ENCODE measurements at regions not wholly inside any gene's neighbourhood (a gene's known extent, or its start where the extent isn't known, plus 50 kb on each side); places are given as distances from the start of the nearest gene placed in this dataset.

DNA sequence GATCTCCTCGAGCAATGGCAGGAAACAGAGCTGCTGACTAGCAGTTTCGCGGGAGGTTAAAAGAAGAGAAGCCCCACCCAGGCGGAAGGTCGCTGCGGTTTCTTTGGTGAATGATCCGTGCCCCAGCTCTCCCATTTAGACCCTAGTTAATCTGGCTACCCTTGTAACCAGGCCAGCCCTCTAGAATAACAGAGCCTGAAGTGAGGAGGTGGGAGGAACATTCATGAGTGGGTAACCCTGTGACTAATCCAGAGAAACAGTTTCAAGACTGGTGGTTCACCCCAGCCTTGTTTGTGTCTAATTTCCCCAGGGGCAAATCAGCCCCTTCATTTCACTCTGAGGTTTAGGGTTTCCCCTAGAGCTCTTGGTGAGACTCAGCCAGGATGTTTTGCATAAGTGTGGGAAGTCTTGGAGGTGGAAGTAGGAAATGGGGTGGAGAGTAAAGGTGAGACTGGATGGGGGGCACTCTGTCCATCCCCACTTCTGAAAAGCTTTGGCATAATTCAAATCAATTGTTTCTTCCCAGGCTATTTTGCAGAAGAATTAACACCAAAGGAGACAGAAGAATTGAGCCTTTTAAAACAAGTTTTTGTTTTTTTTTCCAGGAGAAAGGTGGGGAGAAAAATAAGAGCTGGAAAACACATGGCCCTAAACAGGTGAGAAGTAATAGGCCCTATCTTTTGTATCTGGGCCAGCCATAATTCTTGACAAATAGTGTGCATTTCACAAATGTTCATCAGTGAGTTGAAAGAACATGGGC lies 303.1 kb downstream of the RPLP1 start:
- TF ChIP-seq NFIC (IDR thresholded peaks at IDR 0.05) (no peak), YY1 (IDR thresholded peaks at IDR 0.05; ENCODE audit: low read depth) (no peak), TEAD4 (IDR thresholded peaks at IDR 0.05) (no peak)

DNA sequence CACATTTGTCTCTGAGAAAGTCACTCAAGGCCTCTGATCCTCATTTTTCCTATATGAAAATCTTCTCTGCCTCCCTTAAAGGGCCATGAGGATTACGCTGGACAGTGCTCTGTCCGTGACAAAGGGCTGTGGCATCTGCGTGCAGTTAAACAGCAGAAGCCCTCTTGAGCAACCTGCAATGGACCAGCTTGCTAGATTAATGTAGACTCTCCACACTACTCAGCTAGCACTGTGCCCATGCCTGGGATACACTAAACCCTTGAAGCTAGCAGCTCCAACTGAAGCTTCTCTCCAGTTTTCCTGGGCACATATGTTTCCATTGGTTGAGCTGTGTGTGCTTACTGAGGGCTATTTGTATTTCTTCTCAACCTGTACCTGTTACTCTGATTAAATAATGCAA lies 303.8 kb downstream of the RPLP1 start:
- TF ChIP-seq, protein P1, sequence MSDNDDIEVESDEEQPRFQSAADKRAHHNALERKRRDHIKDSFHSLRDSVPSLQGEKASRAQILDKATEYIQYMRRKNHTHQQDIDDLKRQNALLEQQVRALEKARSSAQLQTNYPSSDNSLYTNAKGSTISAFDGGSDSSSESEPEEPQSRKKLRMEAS (IDR thresholded peaks at IDR 0.05): no peak
- TF ChIP-seq TCF12 (IDR thresholded peaks at IDR 0.05; ENCODE audit: low read depth) (no peak), RAD21 (IDR thresholded peaks at IDR 0.05; ENCODE audit: low read depth) (no peak), CEBPB (IDR thresholded peaks at IDR 0.05) (no peak)

DNA sequence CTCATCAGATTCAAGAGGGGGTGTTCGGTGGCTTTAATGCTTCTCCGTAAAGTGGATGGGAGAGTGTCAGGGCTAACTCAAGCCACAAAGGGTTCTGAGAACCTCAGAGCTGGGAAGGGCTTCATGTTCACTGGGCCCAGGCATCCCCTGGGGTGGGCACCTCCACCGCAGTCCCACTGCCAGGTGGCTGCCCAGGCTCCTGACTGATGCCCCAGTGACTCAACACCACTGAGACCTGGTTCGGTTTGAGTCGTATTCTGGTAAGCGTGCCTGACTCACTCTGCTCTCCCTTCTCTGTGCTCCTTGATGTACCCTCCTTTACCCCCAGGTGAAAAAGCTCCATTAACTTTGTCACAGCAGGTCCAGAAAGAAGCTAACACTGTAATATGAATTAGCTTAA lies 304.6 kb downstream of the RPLP1 start:
- TF ChIP-seq, protein P2, sequence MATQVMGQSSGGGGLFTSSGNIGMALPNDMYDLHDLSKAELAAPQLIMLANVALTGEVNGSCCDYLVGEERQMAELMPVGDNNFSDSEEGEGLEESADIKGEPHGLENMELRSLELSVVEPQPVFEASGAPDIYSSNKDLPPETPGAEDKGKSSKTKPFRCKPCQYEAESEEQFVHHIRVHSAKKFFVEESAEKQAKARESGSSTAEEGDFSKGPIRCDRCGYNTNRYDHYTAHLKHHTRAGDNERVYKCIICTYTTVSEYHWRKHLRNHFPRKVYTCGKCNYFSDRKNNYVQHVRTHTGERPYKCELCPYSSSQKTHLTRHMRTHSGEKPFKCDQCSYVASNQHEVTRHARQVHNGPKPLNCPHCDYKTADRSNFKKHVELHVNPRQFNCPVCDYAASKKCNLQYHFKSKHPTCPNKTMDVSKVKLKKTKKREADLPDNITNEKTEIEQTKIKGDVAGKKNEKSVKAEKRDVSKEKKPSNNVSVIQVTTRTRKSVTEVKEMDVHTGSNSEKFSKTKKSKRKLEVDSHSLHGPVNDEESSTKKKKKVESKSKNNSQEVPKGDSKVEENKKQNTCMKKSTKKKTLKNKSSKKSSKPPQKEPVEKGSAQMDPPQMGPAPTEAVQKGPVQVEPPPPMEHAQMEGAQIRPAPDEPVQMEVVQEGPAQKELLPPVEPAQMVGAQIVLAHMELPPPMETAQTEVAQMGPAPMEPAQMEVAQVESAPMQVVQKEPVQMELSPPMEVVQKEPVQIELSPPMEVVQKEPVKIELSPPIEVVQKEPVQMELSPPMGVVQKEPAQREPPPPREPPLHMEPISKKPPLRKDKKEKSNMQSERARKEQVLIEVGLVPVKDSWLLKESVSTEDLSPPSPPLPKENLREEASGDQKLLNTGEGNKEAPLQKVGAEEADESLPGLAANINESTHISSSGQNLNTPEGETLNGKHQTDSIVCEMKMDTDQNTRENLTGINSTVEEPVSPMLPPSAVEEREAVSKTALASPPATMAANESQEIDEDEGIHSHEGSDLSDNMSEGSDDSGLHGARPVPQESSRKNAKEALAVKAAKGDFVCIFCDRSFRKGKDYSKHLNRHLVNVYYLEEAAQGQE (IDR thresholded peaks at IDR 0.05; ENCODE audit: low read depth): no peak
- TF ChIP-seq CREB1 (IDR thresholded peaks at IDR 0.05; ENCODE audit: low read depth) (no peak), ZBTB7A (IDR thresholded peaks at IDR 0.05; ENCODE audit: low read depth) (no peak), TEAD4 (IDR thresholded peaks at IDR 0.05) (no peak), EP300 (IDR thresholded peaks at IDR 0.05; ENCODE audit: borderline replicate concordance) (no peak), YY1 (IDR thresholded peaks at IDR 0.05; ENCODE audit: low read depth) (no peak), TCF12 (IDR thresholded peaks at IDR 0.05; ENCODE audit: low read depth) (no peak), RAD21 (IDR thresholded peaks at IDR 0.05; ENCODE audit: low read depth) (no peak), CEBPB (IDR thresholded peaks at IDR 0.05) (no peak), NFIC (IDR thresholded peaks at IDR 0.05) (no peak), EGR1 (IDR thresholded peaks at IDR 0.05) (no peak), TAF1 (IDR thresholded peaks at IDR 0.05; ENCODE audit: low read depth) (no peak), FOXM1 (IDR thresholded peaks at IDR 0.05; ENCODE audit: borderline replicate concordance, low read depth) (no peak)
- TF ChIP-seq, protein P3, sequence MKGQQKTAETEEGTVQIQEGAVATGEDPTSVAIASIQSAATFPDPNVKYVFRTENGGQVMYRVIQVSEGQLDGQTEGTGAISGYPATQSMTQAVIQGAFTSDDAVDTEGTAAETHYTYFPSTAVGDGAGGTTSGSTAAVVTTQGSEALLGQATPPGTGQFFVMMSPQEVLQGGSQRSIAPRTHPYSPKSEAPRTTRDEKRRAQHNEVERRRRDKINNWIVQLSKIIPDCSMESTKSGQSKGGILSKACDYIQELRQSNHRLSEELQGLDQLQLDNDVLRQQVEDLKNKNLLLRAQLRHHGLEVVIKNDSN (IDR thresholded peaks at IDR 0.05): no peak
- TF ChIP-seq, protein P1 (IDR thresholded peaks at IDR 0.05): no peak

DNA sequence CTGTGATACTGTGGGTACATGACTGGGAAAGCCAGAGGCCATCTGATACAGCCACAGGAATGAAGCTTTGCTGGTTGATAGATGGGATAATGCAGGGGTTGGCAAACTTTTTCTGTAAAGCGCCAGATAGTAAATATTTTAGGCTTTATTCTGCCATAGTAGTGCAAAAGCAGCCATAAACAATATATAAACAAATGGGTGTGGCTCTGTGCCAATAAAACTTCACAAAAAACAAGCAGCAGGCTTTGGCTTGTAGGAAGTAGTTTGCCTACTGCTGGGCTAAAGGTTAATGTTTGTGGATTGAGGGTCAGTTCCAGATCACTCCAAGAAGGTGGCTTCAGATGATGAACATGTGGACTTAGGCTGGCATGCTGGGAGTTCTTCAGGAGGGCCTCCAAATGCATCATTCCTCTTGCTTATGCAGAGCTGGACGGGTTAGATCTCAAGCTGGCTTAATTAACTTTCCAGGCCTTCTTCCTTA lies 305.7 kb downstream of the RPLP1 start:
- TF ChIP-seq EP300 (IDR thresholded peaks at IDR 0.05; ENCODE audit: borderline replicate concordance) (no peak), CREB1 (IDR thresholded peaks at IDR 0.05; ENCODE audit: low read depth) (no peak), FOXM1 (IDR thresholded peaks at IDR 0.05; ENCODE audit: borderline replicate concordance, low read depth) (no peak), TAF1 (IDR thresholded peaks at IDR 0.05; ENCODE audit: low read depth) (no peak), RAD21 (IDR thresholded peaks at IDR 0.05; ENCODE audit: low read depth) (no peak), ZBTB7A (IDR thresholded peaks at IDR 0.05; ENCODE audit: low read depth) (no peak), TCF12 (IDR thresholded peaks at IDR 0.05; ENCODE audit: low read depth) (no peak)
- TF ChIP-seq, protein P2 (IDR thresholded peaks at IDR 0.05; ENCODE audit: low read depth): no peak
- TF ChIP-seq, protein P1 (IDR thresholded peaks at IDR 0.05): no peak
- TF ChIP-seq, protein P3 (IDR thresholded peaks at IDR 0.05): no peak

DNA sequence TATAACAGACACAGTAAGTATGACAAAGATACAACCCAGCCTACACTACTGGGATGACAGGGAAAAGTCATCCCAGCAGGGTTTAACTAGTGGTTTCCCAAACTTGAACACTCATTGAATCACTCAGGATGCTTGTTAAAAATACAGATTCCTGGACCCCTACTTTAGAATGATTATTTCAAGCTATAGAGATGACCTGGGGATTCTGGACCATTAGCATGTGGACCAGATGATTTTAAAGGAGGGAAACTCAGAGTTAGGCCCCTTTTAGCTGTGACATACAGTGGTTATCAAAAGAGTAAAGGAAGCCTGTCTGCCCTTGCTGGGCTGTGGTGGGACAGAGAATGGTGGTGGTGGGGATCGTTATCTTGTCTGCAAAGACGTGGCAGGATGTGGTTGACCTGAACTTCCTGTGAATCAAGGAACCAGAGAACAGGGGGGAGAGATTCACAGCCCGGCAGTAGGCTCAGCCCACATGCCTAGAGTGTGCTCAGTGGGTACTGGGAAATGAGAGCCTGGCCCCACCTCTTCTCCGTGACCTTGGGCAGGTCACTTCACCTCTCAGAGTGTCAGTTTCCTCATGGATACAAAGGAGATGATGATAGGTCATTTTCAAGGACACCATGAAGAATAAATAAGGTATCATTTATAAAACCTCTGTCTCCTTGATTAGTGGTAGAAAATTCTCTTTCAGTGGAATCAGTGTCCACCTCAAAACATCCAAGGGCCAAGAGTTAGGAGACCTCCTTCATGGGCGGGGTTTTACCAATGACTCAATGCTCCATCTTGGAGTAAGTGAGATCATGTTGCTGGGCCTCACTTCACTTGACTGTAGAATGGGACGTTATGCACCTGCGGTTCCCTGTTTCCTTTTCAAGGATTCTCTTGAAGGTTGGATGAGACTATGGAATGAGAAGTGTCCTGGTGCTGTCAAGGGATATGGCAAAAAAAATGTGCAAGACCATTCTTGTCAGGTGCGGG lies 306.5 kb downstream of the RPLP1 start:
- TF ChIP-seq, protein P1 (IDR thresholded peaks at IDR 0.05): no peak
- TF ChIP-seq EGR1 (IDR thresholded peaks at IDR 0.05): no peak
- TF ChIP-seq EP300 (IDR thresholded peaks at IDR 0.05; ENCODE audit: borderline replicate concordance): no peak
- no peak for TF ChIP-seq RAD21 (IDR thresholded peaks at IDR 0.05; ENCODE audit: low read depth)
- TF ChIP-seq CREB1 (IDR thresholded peaks at IDR 0.05; ENCODE audit: low read depth): no peak
- TF ChIP-seq ZBTB7A (IDR thresholded peaks at IDR 0.05; ENCODE audit: low read depth): no peak
- TF ChIP-seq TAF1 (IDR thresholded peaks at IDR 0.05; ENCODE audit: low read depth): no peak
- TF ChIP-seq YY1 (IDR thresholded peaks at IDR 0.05; ENCODE audit: low read depth): no peak
- TF ChIP-seq TCF12 (IDR thresholded peaks at IDR 0.05; ENCODE audit: low read depth): no peak
- TF ChIP-seq, protein P2 (IDR thresholded peaks at IDR 0.05; ENCODE audit: low read depth): no peak
- TF ChIP-seq, protein P3 (IDR thresholded peaks at IDR 0.05): no peak
- TF ChIP-seq FOXM1 (IDR thresholded peaks at IDR 0.05; ENCODE audit: borderline replicate concordance, low read depth): no peak
- no peak for TF ChIP-seq NFIC (IDR thresholded peaks at IDR 0.05)
- TF ChIP-seq CEBPB (IDR thresholded peaks at IDR 0.05): no peak
- no peak for TF ChIP-seq TEAD4 (IDR thresholded peaks at IDR 0.05)

Data from Ishikawa (cell line).